ENCODE measurements at regions not wholly inside any gene's neighbourhood (a gene's known extent, or its start where the extent isn't known, plus 50 kb on each side); places are given as distances from the start of the nearest gene placed in this dataset.

DNA sequence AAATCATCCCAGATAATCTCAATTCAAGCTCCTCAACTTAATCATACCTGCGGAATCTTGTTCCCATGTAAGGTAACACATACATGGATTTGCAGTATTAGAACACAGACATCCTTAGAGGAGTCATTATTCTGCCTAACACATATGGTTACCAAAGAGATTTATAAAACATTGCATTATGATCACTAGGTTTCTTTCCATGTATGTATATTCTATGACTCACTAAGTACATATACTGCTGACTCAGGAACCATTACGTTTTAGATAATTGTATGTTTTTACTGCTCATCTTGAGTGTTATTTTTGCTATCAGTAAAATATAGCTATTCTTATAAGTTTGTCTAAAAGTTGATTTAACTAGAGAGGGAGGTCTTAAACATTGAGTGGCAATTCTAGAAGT is 182.9 kb downstream of the SLITRK6 start:
- no peak overlapping the region for H2AFZ ChIP-seq (ENCODE audit: insufficient read depth, low read depth, low read length, poor library complexity, severe bottlenecking)
- H3K4me3 Mint-ChIP-seq: no peak overlapping the region
- DNase-seq (no peak), ATAC-seq (ENCODE audit: low read depth) (no peak)
- no peaks in the 10 kb centered on the region for H3K9me3 ChIP-seq (ENCODE audit: control extremely low read depth in 1 of 3, control insufficient read depth in 2 of 3, insufficient read depth in 1 of 3, low read length in 2 of 3)
- CTCF ChIA-PET: no interaction called here
- H3K36me3 ChIP-seq (replicated peaks in 1 of 2; ENCODE audit: control extremely low read depth in 1 of 2, control insufficient read depth in 1 of 2, extremely low read depth in 1 of 2, insufficient read depth in 2 of 2, low read length in 1 of 2): no peaks in the 10 kb centered on the region
- intact Hi-C loops (cut with micrococcal nuclease): no loop called here
- POLR2A ChIA-PET: no interaction called here
- H3K27ac Mint-ChIP-seq: no peak overlapping the region
- no peaks in the 10 kb centered on the region for H3K9me3 Mint-ChIP-seq (ENCODE audit: insufficient read depth)
- H3K9ac ChIP-seq (ENCODE audit: low read length): no peak overlapping the region
- no peaks in the 10 kb centered on the region for H3K4me1 ChIP-seq (ENCODE audit: control insufficient read depth in 2 of 2, insufficient read depth in 2 of 2, low read length in 2 of 2)
- no CpG with 5 or more reads among the region's 2 CpGs for WGBS (ENCODE audit: insufficient coverage)
- TF ChIP-seq EZH2 (IDR thresholded peaks at IDR 0.05; ENCODE audit: borderline replicate concordance, insufficient read depth, low read depth, low read length, poor library complexity, severe bottlenecking): no peak
- TF ChIP-seq, protein P1, sequence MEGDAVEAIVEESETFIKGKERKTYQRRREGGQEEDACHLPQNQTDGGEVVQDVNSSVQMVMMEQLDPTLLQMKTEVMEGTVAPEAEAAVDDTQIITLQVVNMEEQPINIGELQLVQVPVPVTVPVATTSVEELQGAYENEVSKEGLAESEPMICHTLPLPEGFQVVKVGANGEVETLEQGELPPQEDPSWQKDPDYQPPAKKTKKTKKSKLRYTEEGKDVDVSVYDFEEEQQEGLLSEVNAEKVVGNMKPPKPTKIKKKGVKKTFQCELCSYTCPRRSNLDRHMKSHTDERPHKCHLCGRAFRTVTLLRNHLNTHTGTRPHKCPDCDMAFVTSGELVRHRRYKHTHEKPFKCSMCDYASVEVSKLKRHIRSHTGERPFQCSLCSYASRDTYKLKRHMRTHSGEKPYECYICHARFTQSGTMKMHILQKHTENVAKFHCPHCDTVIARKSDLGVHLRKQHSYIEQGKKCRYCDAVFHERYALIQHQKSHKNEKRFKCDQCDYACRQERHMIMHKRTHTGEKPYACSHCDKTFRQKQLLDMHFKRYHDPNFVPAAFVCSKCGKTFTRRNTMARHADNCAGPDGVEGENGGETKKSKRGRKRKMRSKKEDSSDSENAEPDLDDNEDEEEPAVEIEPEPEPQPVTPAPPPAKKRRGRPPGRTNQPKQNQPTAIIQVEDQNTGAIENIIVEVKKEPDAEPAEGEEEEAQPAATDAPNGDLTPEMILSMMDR (IDR thresholded peaks at IDR 0.05): no peak
- no peaks in the 10 kb centered on the region for H3K27me3 Mint-ChIP-seq
- no peaks in the 10 kb centered on the region for H3K27me3 ChIP-seq (replicated peaks in 1 of 4; ENCODE audit: control extremely low read depth in 1 of 4, control insufficient read depth in 3 of 4, insufficient read depth in 4 of 4, low read length in 3 of 4)
- H3K4me1 Mint-ChIP-seq: no peaks in the 10 kb centered on the region
- no peaks in the 10 kb centered on the region for H4K20me1 ChIP-seq (ENCODE audit: control insufficient read depth, insufficient read depth, low read length, poor library complexity, severe bottlenecking)
- no peak overlapping the region for H3K4me3 ChIP-seq (ENCODE audit: control extremely low read depth in 1 of 5, extremely low read depth in 1 of 5, insufficient read depth in 1 of 5, low read depth in 2 of 5, low read length in 4 of 5)
- no peaks in the 10 kb centered on the region for H3K79me2 ChIP-seq (ENCODE audit: control insufficient read depth, insufficient read depth, low read length)
- H3K27ac ChIP-seq (ENCODE audit: low read length in 2 of 2): no peak overlapping the region
- no peak overlapping the region for H3K4me2 ChIP-seq (replicated peaks; ENCODE audit: low read depth, low read length, poor library complexity, severe bottlenecking)

GRCh38 chr13:85615031-85615430 is 184.2 kb downstream of the SLITRK6 start:
- Mint-ChIP-seq H3K4me3 (no peak overlapping the region), H3K27me3 (no peaks in the 10 kb centered on the region), H3K27ac (no peak overlapping the region), H3K4me1 (no peaks in the 10 kb centered on the region), H3K9me3 (ENCODE audit: insufficient read depth) (no peaks in the 10 kb centered on the region)
- no peaks in the 10 kb centered on the region for H4K20me1 ChIP-seq (ENCODE audit: control insufficient read depth, insufficient read depth, low read length, poor library complexity, severe bottlenecking)
- H3K27me3 ChIP-seq (replicated peaks in 1 of 4; ENCODE audit: control extremely low read depth in 1 of 4, control insufficient read depth in 3 of 4, insufficient read depth in 4 of 4, low read length in 3 of 4): no peaks in the 10 kb centered on the region
- no peaks in the 10 kb centered on the region for H3K4me1 ChIP-seq (ENCODE audit: control insufficient read depth in 2 of 2, insufficient read depth in 2 of 2, low read length in 2 of 2)
- intact Hi-C loops (cut with micrococcal nuclease): no loop called here
- TF ChIP-seq EZH2 (IDR thresholded peaks at IDR 0.05; ENCODE audit: borderline replicate concordance, insufficient read depth, low read depth, low read length, poor library complexity, severe bottlenecking): no peak
- TF ChIP-seq, protein P1 (IDR thresholded peaks at IDR 0.05): no peak
- H3K79me2 ChIP-seq (ENCODE audit: control insufficient read depth, insufficient read depth, low read length): no peaks in the 10 kb centered on the region
- H3K27ac ChIP-seq (ENCODE audit: low read length in 2 of 2): no peak overlapping the region
- H3K9me3 ChIP-seq (ENCODE audit: control extremely low read depth in 1 of 3, control insufficient read depth in 2 of 3, insufficient read depth in 1 of 3, low read length in 2 of 3): no peaks in the 10 kb centered on the region
- H3K9ac ChIP-seq (ENCODE audit: low read length): no peak overlapping the region
- ChIA-PET CTCF (no interaction called here), POLR2A (no interaction called here)
- no peak overlapping the region for H2AFZ ChIP-seq (ENCODE audit: insufficient read depth, low read depth, low read length, poor library complexity, severe bottlenecking)
- H3K4me2 ChIP-seq (replicated peaks; ENCODE audit: low read depth, low read length, poor library complexity, severe bottlenecking): no peak overlapping the region
- no peak for ATAC-seq (ENCODE audit: low read depth)
- H3K36me3 ChIP-seq (replicated peaks in 1 of 2; ENCODE audit: control extremely low read depth in 1 of 2, control insufficient read depth in 1 of 2, extremely low read depth in 1 of 2, insufficient read depth in 2 of 2, low read length in 1 of 2): no peaks in the 10 kb centered on the region
- no CpG with 5 or more reads among the region's 2 CpGs for WGBS (ENCODE audit: insufficient coverage)
- DNase-seq: no peak
- H3K4me3 ChIP-seq (ENCODE audit: control extremely low read depth in 1 of 5, extremely low read depth in 1 of 5, insufficient read depth in 1 of 5, low read depth in 2 of 5, low read length in 4 of 5): no peak overlapping the region

Data from B cell (primary cell).